GM18870 (cell line): ENCODE measurements at regions not wholly inside any gene's neighbourhood (a gene's known extent, or its start where the extent isn't known, plus 50 kb on each side); places are given as distances from the start of the nearest gene placed in this dataset.
"Not testable (repeated sequence)": the region's sequence is repeated elsewhere in the genome, so short reads cannot be mapped to it uniquely, and the experiment has no call there.

Source experiments
- ATAC-seq: cut with Tn5 transposase; IDR thresholded peaks from one replicate; pipeline ENCODE4 v1.9.1; 2021; ENCODE audit warnings: moderate library complexity; ENCODE audit not compliant: unreplicated experiment

GRCh38 chr17:77607606-77608005 is 350.9 kb upstream of the TNRC6C start:
- no peak for ATAC-seq

- ATAC-seq: no peak
Observed at GRCh38 chr17:77608431-77608830, 350.1 kb upstream of the TNRC6C start.

DNA sequence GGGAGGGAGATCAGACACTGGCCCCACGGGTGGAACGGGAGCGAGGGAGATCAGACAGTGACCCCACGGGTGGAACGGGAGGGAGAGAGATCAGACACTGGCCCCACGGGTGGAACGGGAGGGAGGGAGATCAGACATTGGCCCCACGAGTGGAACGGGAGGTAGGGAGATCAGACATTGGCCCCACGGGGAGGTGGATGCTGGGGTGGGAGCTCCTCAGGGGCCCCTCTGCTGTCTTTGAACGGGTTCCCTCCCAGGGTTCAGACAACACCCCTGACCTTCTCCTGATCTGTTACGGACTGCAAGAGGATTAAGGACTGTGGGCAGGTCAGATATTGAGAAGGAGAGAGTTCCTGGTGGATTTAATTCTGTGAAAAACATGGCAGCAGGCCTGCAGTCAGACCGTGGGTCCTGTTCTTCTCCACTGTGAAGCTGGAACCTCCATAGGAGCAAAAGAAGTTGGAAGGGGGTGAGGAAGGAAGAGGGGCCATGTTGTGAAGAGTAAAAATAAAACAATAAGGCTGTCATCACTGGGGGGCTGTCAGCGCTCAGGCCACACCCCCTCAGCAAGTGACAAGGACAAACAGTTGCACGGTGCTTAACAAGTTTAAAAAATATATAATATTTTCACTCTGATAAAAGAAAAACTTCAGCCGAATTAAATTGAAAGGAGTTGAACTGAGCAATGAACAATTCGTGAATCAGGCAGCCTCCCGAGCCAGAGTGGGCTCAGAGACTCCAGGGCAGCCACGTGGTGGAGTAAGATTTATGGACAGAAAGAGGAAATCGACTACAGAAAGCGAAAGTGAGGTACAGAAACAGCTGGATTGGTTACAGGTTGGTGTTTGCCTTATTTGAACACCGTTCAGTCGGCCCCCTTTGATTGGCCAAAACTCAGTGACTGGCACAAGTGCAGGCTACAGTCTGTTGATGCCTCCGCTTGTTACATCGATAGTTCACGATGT is 348.7 kb upstream of the TNRC6C start:
- no peak for ATAC-seq

DNA sequence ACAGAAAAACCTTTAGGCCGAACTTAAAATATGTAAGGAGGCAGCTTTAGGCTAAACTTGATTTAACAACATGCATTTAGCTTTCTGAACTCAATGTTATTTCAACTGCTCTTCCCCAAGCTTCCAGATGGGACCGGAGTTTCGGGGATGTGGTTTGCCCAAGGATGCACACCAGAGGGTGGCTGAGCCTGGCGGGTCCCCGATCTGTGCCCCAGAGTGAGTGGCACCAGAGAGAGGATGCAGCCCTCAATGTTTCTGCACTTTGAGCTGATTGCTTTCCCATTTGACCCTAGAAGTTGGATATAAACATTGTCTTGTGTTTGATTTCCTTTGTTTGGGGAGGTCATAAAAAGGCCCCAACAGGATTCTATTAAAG is 348.0 kb upstream of the TNRC6C start:
- no peak for ATAC-seq

DNA sequence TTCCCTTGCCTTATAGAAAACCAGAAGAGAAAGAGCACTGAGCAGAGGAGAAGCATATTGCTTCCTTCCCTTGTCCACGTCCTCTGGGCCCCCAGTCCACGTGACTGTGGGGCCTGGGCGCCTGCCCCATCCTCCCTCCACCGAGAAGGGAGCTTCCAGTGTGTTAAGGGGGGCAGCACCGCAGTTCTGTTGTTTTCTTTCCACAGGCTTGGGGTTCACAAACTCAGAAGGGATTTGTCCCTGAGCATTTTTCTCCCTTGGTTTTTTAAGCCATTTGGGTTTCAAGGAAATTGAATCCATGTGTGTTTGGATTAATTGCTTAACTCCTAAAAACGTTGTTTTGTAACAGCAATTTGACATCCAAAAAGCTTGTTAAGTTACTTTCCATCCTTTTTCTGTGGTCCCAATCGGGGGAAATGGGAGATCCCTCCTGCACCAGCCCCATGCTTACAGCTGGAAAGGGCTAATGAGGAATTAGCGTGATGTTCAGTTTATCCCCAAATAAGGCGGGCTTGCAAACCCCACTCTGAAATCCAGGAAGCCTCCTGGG is 347.5 kb upstream of the TNRC6C start:
- ATAC-seq: no peak

DNA sequence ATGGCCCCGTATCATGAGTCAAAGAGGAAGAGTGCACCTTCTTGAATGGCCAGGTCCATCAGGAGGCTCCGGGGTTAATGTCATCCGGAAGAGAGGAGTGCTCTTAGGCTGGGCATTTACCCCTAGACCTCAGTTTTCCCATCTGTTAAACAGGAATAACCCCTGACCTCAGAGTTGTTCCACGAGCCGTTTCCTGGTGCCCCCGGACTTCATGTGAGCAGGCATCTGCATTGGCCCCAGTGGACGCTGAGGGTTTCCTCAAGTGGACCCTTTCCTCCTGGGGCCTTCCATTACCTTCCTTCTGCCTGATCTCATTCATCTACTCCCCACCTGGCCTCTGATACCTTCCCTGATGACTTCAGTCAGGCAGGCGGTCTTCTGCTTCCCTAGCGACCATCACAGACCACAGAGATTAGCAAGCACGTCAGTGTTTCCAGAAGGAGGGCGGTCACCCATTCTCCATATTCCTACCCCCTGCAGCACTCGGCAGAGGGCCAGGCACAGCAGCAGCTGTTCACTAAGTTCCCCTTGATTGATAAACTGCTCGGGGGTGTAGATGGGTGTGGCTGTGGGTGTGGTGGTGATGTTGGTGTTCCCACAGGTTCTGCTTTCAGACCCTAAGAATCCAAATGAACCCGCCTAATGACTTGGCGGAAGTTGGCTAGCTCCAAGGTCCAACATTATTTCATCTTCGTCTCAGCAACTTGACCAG is 346.6 kb upstream of the TNRC6C start:
- ATAC-seq: no peak

GRCh38 chr17:77613218-77613617 is 345.3 kb upstream of the TNRC6C start:
- ATAC-seq: no peak

GRCh38 chr17:77613627-77614026 is 344.9 kb upstream of the TNRC6C start:
- no peak for ATAC-seq

GRCh38 chr17:77615703-77616253 is 342.7 kb upstream of the TNRC6C start:
- no peak for ATAC-seq

DNA sequence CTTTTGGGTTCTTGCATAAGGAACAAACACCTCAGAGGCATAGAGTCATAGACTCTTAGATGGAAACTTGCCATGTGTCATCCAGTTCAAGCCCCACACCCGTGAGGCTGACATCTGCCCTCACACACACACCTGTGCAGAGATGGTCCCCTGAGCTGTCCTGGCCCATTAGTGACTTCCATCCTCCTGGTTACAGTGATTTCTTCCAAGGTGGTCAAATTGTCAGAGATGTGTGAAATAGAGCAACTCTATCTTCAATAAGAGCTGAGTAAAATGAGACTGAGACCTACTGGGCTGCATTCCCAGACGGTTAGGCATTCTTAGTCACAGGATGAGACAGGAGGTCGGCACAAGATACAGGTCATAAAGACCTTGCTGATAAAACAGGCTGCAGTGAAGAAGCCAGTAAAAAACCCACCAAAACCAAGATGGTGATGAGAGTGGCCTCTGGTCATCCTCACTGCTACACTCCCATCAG is 342.2 kb upstream of the TNRC6C start:
- ATAC-seq: no peak

DNA sequence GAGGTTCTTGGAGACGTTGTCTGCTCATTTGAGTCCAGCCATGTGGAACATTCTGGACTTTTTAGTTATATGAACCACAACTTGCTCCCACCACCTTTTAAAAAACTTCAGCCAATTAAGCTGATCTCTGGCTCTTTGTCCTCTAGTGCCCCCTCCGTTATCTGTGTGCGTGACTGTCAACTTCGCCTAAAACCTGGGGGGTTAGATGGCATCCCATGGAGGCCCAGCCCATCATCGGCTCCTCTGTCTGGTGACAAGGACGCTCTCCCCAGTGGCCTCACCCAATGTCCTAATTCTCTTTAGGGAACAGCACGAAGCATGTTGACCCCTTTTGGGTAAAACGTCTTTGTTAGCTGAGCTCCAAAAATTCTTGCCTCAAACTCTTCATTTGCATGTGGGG is 341.0 kb upstream of the TNRC6C start:
- ATAC-seq: no peak

- no peak for ATAC-seq
Observed at GRCh38 chr17:77618173-77618572, 340.3 kb upstream of the TNRC6C start.

DNA sequence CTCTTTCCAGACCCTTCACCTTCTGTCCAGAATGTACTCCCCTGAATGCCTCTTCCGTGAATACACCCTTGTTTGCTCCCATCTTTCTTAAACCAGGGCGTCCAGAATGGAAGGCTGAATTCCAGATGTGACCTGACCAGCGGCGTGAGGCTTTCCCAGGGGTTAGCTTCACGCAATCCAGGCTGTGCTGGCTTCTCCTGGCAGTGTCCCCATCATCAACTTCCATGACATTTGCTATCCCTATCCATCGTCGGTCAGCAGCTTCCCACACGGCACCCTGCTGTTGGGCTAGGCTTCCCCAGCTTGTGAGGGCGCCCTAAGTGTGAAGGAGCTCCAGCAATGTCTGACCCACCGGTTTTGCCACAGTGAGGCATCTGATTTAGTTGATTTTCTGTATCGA is 339.8 kb upstream of the TNRC6C start:
- no peak for ATAC-seq

DNA sequence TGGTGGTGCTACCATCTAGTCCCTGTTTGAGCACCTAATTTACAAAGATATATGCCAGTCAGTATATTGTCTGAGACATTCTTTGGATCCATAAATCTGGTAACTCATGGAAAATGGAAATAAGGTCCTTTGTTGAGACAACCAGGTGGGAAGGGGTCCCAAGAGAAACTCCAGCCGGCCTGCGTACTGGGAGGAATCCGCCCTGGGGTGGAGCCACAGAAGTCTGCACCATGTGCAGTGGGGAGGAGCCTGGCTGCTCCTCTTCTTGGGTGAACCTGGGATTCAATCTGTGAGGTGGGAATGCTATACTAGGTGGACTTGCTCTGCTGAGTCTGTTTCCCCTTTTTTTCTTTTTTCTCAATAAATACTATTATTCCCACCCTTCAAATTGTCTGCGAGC is 339.2 kb upstream of the TNRC6C start:
- no peak for ATAC-seq

- no peak for ATAC-seq
Observed at GRCh38 chr17:77619851-77620250, 338.7 kb upstream of the TNRC6C start.

- no peak for ATAC-seq
Observed at GRCh38 chr17:77620282-77620681, 338.2 kb upstream of the TNRC6C start.

- not testable (repeated sequence) for ATAC-seq
Observed at GRCh38 chr17:77622084-77622483, 336.4 kb upstream of the TNRC6C start.

DNA sequence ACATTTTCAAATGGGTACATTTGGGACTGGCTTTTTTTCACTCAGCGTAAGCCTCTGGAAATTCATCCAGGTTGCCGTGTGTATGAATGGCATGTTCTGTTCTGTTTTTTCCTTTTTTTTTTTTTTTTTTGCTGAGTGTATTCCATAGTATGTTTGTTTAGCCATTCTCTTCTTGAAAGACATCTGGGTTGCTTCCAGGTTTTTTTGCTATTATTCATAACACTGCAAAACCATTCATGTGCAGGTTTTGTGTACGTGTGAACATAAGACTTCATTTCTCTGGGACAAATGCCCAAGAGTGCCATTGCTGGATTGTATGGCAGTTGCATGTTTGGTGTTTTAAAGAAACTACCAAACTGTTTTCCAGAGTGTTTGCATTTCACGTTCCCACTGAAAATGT is 335.9 kb upstream of the TNRC6C start:
- no peak for ATAC-seq

DNA sequence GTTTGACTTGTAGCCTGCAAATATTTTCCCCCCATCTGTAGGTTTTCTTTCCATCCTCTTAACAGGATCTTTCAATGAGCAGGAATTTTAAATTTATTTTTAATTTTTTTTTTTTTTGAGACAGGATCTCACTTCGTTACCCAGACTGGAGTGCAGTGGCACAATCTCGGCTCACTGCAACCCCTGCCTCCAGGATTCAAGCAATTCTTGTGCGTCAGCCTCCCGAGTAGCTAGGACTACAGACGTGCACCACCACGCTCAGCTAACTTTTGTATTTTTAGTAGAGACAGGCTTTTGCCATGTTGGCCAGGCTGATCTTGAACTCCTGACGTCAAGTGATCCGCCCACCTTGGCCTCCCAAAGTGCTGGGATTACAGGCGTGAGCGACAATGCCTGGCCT is 335.2 kb upstream of the TNRC6C start:
- ATAC-seq: not testable (repeated sequence)

DNA sequence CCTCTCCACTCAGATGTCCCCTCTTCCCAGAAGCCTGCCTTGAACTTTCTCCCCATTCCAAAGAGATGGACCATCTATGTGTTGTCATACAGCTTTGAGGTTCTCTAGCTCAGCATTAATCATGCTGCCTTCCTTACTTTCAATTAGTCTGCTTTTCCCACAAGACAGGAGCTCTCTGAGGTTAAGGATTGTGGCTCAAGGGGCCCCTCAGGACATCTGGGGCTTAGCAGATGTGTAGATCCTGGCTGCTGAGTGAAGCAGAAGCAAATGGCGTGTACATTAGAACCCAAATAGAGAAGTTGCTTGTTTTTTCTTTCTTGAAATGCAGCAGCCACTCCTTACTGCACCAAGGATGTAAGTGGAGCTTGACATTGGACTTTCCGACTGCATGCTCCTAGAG is 330.5 kb upstream of the TNRC6C start:
- ATAC-seq: no peak

GRCh38 chr17:77629284-77629683 is 329.2 kb upstream of the TNRC6C start:
- ATAC-seq: not testable (repeated sequence)
